Activated B cell treated with CpG ODN at 0.5 μM for 24 hours (primary cell): ENCODE measurements at regions not wholly inside any gene's neighbourhood (a gene's known extent, or its start where the extent isn't known, plus 50 kb on each side); places are given as distances from the start of the nearest gene placed in this dataset.

Experiments
- ATAC-seq: fragments of 200-7000 bp; cut with Tn5 transposase; one replicate; pipeline ENCODE4 v1.10.0; 2021; ENCODE audit warnings: low read depth, mild to moderate bottlenecking, moderate library complexity
- CTCF ChIA-PET: fragments of 350-600 bp; sonication (Branson Sonifier 250); formaldehyde crosslinking; loops from one replicate; lab custom pipeline; 2021; ENCODE audit warnings: antibody characterized with exemption; lab: Charles Lee
- POLR2A ChIA-PET: fragments of 350-600 bp; sonication (Branson Sonifier 250); formaldehyde crosslinking; loops from one replicate; lab custom pipeline; 2021; ENCODE audit warnings: antibody characterized with exemption; lab: Charles Lee
- DNase-seq: peaks from one replicate; pipeline ENCODE4 v3.0.0; 2022
- H3K27ac Mint-ChIP-seq: one replicate; pipeline ENCODE4 v1.8.0; 2020; ENCODE audit warnings: mixed read lengths
- H3K27me3 Mint-ChIP-seq: one replicate; pipeline ENCODE4 v1.8.0; 2021; ENCODE audit warnings: mixed read lengths
- H3K36me3 Mint-ChIP-seq: one replicate; pipeline ENCODE4 v1.8.0; 2021; ENCODE audit warnings: low read depth, mixed read lengths
- H3K4me1 Mint-ChIP-seq: one replicate; pipeline ENCODE4 v1.8.0; 2021; ENCODE audit warnings: mixed read lengths
- H3K4me3 Mint-ChIP-seq: one replicate; pipeline ENCODE4 v1.8.0; 2020; ENCODE audit warnings: mild to moderate bottlenecking, mixed read lengths
- H3K9me3 Mint-ChIP-seq: one replicate; pipeline ENCODE4 v1.8.0; 2020; ENCODE audit warnings: mixed read lengths
- intact Hi-C: fragments of 100-400 bp; cut with micrococcal nuclease; formaldehyde crosslinking; loops from one replicate; pipeline ENCODE4 v1.15.1; 2024
- TF ChIP-seq, protein P1 (sequence below): fragments of 200-600 bp; IDR thresholded peaks from one replicate; pipeline ENCODE4 v1.8.0; 2022; ENCODE audit warnings: antibody characterized with exemption, mild to moderate bottlenecking

DNA sequence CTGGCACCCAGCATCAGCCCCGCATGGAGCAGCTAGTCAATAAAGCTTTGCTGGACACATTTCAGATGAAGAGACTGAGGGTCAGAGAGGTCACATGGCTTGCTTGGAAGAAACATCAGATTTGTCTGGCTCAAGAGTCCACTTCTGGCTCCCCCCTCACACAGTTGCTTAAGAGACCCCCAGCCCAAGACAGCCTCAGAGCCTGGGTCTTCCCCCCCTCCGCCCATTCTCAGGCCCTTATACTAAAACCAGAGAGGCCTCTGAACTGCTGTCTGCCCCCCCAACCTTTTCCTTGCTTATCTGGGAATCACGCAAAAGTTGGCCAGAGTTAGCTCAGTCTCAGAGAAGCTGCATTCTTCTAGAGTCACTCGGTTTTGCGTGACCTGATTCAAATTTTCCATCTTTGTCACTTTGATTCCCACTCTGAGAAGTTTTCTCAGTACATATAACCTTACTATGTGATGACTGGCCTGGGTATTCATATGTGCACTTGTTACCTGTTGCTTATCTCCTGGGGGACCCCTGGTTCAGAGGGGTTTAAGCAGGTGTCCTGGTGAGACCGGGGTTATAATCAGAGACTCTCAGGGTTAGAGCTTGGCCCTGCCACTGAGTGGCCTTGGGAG lies 145.4 kb upstream of the IER5L start:
- no peaks in the 10 kb centered on the region for H3K36me3 Mint-ChIP-seq
- no peak overlapping the region for H3K4me3 Mint-ChIP-seq
- TF ChIP-seq, protein P1, sequence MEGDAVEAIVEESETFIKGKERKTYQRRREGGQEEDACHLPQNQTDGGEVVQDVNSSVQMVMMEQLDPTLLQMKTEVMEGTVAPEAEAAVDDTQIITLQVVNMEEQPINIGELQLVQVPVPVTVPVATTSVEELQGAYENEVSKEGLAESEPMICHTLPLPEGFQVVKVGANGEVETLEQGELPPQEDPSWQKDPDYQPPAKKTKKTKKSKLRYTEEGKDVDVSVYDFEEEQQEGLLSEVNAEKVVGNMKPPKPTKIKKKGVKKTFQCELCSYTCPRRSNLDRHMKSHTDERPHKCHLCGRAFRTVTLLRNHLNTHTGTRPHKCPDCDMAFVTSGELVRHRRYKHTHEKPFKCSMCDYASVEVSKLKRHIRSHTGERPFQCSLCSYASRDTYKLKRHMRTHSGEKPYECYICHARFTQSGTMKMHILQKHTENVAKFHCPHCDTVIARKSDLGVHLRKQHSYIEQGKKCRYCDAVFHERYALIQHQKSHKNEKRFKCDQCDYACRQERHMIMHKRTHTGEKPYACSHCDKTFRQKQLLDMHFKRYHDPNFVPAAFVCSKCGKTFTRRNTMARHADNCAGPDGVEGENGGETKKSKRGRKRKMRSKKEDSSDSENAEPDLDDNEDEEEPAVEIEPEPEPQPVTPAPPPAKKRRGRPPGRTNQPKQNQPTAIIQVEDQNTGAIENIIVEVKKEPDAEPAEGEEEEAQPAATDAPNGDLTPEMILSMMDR: no peak
- peaks cover 17% of the 10 kb centered on the region for H3K4me1 Mint-ChIP-seq
- no peaks in the 10 kb centered on the region for H3K9me3 Mint-ChIP-seq
- peaks cover 1% of the 10 kb centered on the region for H3K27me3 Mint-ChIP-seq
- no peak overlapping the region for H3K27ac Mint-ChIP-seq
- intact Hi-C loops: loop anchor here (5.0 kb wide), 2 partner anchors 89 to 284 kb away; no protein-coding TSS in a partner anchor
- ATAC-seq (no peak), DNase-seq (no peak)
- ChIA-PET POLR2A (interaction anchor here (0.6 kb wide), 1 partner anchor 291 kb away, joined by 6 read pairs; no protein-coding TSS in a partner anchor), CTCF (no interaction called here)

DNA sequence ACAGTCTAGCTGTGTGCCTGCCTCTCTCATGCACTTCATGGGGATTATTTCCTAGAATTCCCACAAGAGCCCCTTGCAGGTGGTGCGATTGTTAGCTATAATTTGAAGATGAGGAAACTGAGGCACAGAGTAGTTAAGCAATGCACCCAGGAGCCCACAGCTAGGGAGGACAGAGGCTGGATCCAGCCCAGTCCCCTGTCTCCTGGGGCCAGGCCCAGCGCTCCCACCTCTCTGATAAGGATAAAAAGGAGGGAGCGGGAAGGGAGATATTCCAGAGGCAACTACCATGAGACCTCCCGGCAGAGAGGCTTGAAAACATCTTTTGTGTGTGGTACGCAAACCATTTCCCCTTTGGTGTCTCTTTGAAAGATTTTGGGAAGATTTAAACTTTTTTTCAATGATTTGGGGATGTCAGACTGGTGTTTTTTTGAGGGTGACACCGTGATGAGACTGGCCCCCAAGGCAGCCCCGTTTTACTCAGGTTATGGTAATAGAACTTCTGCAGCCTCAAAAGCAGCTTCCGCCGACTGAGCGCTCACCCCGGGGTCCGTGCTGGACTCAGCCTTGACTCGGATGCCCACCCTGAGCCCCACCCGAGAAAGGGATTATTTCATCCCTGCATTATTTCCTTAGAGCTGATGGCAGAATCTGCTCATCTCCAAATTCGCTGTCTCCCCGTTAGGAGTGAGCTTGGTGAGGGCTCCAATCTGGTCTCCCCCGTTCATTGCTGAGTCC lies 144.7 kb upstream of the IER5L start:
- Mint-ChIP-seq H3K9me3 (no peaks in the 10 kb centered on the region), H3K27me3 (peaks cover 3% of the 10 kb centered on the region), H3K4me1 (peaks cover 13% of the 10 kb centered on the region), H3K36me3 (no peaks in the 10 kb centered on the region), H3K27ac (no peak overlapping the region), H3K4me3 (no peak overlapping the region)
- DNase-seq (no peak), ATAC-seq (no peak)
- TF ChIP-seq, protein P1: no peak
- POLR2A ChIA-PET: interaction anchor here (0.6 kb wide), 1 partner anchor 292 kb away, joined by 6 read pairs; no protein-coding TSS in a partner anchor
- intact Hi-C loops: loop anchor here (5.0 kb wide), 2 partner anchors 89 to 284 kb away; no protein-coding TSS in a partner anchor
- CTCF ChIA-PET: no interaction called here

DNA sequence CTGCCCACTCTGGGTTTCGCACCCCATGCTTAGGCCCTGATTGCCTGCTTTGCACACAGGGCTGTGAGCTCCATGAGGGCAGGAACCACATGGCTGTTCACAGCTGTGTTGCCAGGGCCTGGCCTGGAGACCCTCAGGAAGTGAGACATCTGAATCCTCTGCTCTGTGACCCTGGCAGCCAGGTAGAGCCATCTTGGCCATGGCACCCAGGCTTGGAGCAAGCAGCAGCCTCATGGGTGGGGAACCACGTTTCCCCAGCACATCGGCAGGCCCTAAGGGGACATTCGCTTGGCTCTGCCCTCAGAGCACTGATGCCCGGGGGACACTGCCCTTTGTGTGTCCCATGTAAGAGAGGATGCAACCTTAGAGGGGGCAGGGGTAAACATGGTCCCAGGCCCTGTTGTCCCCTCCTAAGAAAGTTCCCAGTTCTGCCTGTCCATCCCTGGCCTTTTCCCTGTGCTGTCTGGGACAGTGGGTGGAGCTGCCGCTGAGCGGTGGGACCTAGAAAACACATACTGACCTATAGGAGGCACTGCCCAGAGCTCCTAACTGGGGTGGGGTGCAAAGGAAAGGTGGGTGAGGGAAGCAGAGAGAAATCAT lies 144.1 kb upstream of the IER5L start:
- no peak overlapping the region for H3K27ac Mint-ChIP-seq
- peaks cover 13% of the 10 kb centered on the region for H3K4me1 Mint-ChIP-seq
- H3K4me3 Mint-ChIP-seq: no peak overlapping the region
- peak; percentile 14 for DNase-seq
- POLR2A ChIA-PET: interaction anchor here (2.2 kb wide), 1 partner anchor 13 kb away, joined by 7 read pairs; no protein-coding TSS in a partner anchor
- peaks cover 5% of the 10 kb centered on the region for H3K27me3 Mint-ChIP-seq
- intact Hi-C loops: loop anchor here (5.0 kb wide), 2 partner anchors 90 to 285 kb away; no protein-coding TSS in a partner anchor
- H3K36me3 Mint-ChIP-seq: no peaks in the 10 kb centered on the region
- ATAC-seq: no peak
- no peaks in the 10 kb centered on the region for H3K9me3 Mint-ChIP-seq
- CTCF ChIA-PET: no interaction called here
- TF ChIP-seq, protein P1: no peak

DNA sequence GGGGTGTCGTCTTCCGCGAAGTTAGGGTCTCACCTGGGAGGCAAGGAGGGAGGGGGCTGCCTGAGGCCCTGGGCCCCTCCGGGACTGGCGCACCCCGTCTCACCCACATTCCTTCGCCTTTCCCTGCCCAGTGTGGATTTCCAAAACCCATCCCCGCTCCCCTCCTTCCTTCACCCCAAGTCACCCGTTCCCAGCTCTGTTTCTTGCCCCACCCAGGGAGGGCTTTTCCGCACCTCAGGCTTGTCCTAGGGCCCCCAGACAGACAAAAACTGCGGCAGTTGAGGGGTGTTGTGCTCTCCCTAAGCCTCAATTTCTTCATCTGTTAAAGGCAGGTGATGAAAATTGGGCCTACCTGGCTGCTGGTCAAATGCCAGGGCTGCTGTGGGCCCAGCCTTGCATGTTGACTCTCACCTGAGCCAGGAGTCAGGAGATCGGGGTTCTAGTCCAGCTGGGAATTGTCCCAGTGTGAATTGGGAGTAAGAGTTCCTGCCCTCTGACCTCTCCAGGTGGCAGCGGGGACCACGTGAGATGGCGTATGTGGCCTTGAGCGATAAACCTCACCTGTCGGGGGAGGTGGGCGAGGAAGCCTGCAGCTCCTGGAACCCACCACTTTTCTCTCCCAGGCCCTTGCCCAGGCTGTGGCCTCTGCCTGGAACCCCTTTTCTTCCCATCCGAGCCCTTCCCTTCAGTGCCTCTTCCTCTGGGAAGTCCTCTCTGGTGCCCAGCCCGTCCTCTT lies 143.4 kb upstream of the IER5L start:
- H3K27me3 Mint-ChIP-seq: peaks cover 5% of the 10 kb centered on the region
- DNase-seq (no peak), ATAC-seq (no peak)
- TF ChIP-seq, protein P1: no peak
- peak overlapping the region; percentile 41 for H3K4me3 Mint-ChIP-seq
- intact Hi-C loops: loop anchor here (2.0 to 5.0 kb wide), 5 partner anchors 15 to 286 kb away; no protein-coding TSS in a partner anchor
- H3K9me3 Mint-ChIP-seq: no peaks in the 10 kb centered on the region
- CTCF ChIA-PET: interaction anchor here (1.3 to 1.4 kb wide), 5 partner anchors 62 to 190 kb away, joined by 3 to 7 read pairs (median 3); no protein-coding TSS in a partner anchor
- H3K27ac Mint-ChIP-seq: no peak overlapping the region
- POLR2A ChIA-PET: interaction anchor here (0.6 to 2.9 kb wide), 9 partner anchors 14 to 181 kb away, joined by 3 to 17 read pairs (median 5); no protein-coding TSS in a partner anchor
- no peaks in the 10 kb centered on the region for H3K36me3 Mint-ChIP-seq
- peaks cover 13% of the 10 kb centered on the region for H3K4me1 Mint-ChIP-seq
